HG03558 (cell line): ENCODE measurements at regions not wholly inside any gene's neighbourhood (a gene's known extent, or its start where the extent isn't known, plus 50 kb on each side); places are given as distances from the start of the nearest gene placed in this dataset.
"Not testable (repeated sequence)": the region's sequence is repeated elsewhere in the genome, so short reads cannot be mapped to it uniquely, and the experiment has no call there.

ENCODE experiments used
- ATAC-seq: cut with Tn5 transposase; IDR thresholded peaks from one replicate; pipeline ENCODE4 v1.9.1; 2021; ENCODE audit warnings: moderate number of reproducible peaks; ENCODE audit not compliant: unreplicated experiment; ENCODE audit errors: extremely low read depth

GRCh38 chr20:12829170-12829569, 179.6 kb upstream of the SPTLC3 start:
- no peak for ATAC-seq

- no peak for ATAC-seq
Observed at GRCh38 chr20:12833861-12834260, 174.9 kb upstream of the SPTLC3 start.

GRCh38 chr20:12835999-12836398, 172.8 kb upstream of the SPTLC3 start:
- no peak for ATAC-seq

GRCh38 chr20:12837646-12838045, 171.1 kb upstream of the SPTLC3 start:
- no peak for ATAC-seq

- ATAC-seq, result no peak
Observed at GRCh38 chr20:12838261-12838866, 170.4 kb upstream of the SPTLC3 start.

- no peak for ATAC-seq
Observed at GRCh38 chr20:12847872-12848271, 160.9 kb upstream of the SPTLC3 start.

- no peak for ATAC-seq
Observed at GRCh38 chr20:12849225-12849910, 159.4 kb upstream of the SPTLC3 start.

- ATAC-seq, result not testable (repeated sequence)
Observed at GRCh38 chr20:12857643-12858042, 151.1 kb upstream of the SPTLC3 start.

GRCh38 chr20:12860619-12861247, 148.0 kb upstream of the SPTLC3 start:
- no peak for ATAC-seq

GRCh38 chr20:12869669-12870068, 139.1 kb upstream of the SPTLC3 start:
- no peak for ATAC-seq

- ATAC-seq, result no peak
Observed at GRCh38 chr20:12870588-12870987, 138.2 kb upstream of the SPTLC3 start.

GRCh38 chr20:12874933-12875332, 133.8 kb upstream of the SPTLC3 start:
- ATAC-seq, result no peak

- no peak for ATAC-seq
Observed at GRCh38 chr20:12875510-12875909, 133.3 kb upstream of the SPTLC3 start.

- no peak for ATAC-seq
Observed at GRCh38 chr20:12882832-12883506, 125.8 kb upstream of the SPTLC3 start.

- no peak for ATAC-seq
Observed at GRCh38 chr20:12883507-12883885, 125.3 kb upstream of the SPTLC3 start.

- ATAC-seq, result no peak
Observed at GRCh38 chr20:12886618-12887363, 122.0 kb upstream of the SPTLC3 start.

- no peak for ATAC-seq
Observed at GRCh38 chr20:12891643-12892042, 117.1 kb upstream of the SPTLC3 start.

GRCh38 chr20:12893019-12893418, 115.8 kb upstream of the SPTLC3 start:
- ATAC-seq, result no peak

- ATAC-seq, result no peak
Observed at GRCh38 chr20:12893653-12894052, 115.1 kb upstream of the SPTLC3 start.

- no peak for ATAC-seq
Observed at GRCh38 chr20:12894089-12894488, 114.7 kb upstream of the SPTLC3 start.
